ENCODE measurements at regions not wholly inside any gene's neighbourhood (a gene's known extent, or its start where the extent isn't known, plus 50 kb on each side); places are given as distances from the start of the nearest gene placed in this dataset.

- peak overlapping the region; percentile 97 for H3K27ac ChIP-seq
- TF ChIP-seq CTCF (conservative IDR thresholded peaks at IDR 0.05) = no peak
Measured at GRCh38 chrX:40154250-40154852, 56.6 kb upstream of the BCOR start.

DNA sequence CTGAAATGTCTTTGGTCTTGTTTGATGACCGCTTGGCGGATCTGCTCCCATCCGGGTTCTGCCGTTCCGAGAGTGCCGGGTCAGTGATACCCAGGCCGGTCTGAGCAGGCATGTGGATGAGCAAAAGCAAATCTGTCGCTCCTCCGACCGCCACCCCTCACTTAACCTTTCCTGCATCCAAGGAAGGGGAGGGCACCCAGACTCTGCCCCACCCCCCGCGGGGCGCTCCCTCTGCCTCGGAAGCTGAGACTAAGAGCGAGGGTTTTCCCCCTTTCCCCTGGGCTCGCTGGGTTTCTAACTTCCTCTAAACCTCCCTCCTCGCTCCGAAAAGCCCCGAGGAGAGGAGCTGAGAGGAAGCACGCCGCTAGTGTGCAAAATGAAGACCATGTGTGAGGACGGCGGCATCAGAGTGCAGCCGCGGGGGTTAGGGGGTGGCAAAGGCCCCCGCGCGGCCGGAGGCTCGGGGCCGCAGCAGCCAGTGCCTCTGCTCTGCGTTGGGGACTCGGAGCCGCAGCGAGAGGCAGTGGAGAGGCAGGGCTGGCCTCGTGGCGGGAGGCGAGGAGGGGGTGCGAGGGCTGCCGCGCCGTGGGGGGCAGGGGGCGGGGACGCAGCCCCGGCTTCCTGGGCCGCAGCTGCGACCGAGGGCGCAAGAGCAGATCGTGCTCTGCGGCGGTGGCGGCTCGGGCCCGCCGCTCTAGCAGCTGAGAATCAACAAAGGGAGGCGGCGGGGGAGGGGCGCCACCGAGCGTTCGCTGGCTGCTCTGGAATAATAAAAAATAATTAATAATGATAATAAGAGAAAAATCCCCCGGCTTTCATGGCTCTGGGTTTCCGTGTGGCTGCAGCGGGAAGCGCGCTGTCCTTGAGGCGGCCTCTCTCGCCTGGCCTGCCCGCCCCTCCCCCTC, 55.8 kb upstream of the BCOR start:
- no peak for TF ChIP-seq CTCF (conservative IDR thresholded peaks at IDR 0.05)
- H3K27ac ChIP-seq = peak overlapping the region; percentile 97

GRCh38 chrX:40152741-40153344, 55.1 kb upstream of the BCOR start:
- TF ChIP-seq CTCF (conservative IDR thresholded peaks at IDR 0.05) = no peak
- peak overlapping the region; percentile 97 for H3K27ac ChIP-seq

GRCh38 chrX:40152173-40152711, 54.5 kb upstream of the BCOR start:
- peak overlapping the region; percentile 97 for H3K27ac ChIP-seq
- no peak for TF ChIP-seq CTCF (conservative IDR thresholded peaks at IDR 0.05)

GRCh38 chrX:40151211-40152172, 53.7 kb upstream of the BCOR start:
- TF ChIP-seq CTCF (conservative IDR thresholded peaks at IDR 0.05) = no peak
- peak overlapping the region; percentile 97 for H3K27ac ChIP-seq

- H3K27ac ChIP-seq = peak overlapping the region; percentile 97
- 0 out of 2 replicates have a peak, but pooled peaks have one; percentile 13 for TF ChIP-seq CTCF (conservative IDR thresholded peaks at IDR 0.05)
Measured at GRCh38 chrX:40150503-40150902, 52.7 kb upstream of the BCOR start.

Data from VCaP (cell line).